ENCODE measurements at regions not wholly inside any gene's neighbourhood (a gene's known extent, or its start where the extent isn't known, plus 50 kb on each side); places are given as distances from the start of the nearest gene placed in this dataset.
A peak's percentile ranks its signal among the peaks of the same experiment; 100 is the strongest.

DNA sequence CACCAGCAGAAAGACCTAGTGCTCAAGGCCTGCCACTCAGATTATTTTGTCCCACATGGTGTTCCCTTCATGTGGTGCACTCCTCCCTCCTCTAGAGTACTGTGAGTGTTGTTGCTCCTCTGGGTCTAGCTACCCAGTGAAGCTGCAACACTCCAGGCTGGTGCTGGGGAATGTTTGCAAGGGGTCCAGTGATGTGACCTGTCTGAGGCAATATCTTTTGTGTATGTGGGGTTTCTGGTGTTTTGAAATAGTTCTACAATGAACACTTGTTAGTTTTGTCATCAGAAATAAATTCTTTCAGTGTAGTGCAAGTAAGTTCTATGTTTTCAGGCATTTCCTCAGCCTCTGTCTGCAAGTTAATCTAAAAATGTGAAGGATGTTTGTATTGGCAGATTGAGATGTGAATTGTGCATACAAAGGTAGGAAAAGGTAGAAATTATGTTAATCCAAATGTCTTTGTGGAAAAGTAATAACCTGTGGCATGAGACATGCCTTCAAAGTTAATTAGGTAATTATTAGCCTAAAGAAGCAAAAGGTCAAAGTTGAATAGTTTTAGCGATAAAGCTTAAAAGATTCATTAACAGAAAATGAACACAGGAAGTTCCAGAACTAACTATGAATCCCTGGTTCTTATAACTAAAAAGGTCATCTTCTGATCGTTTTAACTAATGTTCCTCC is 616.8 kb downstream of the LTN1 start:
- peak; percentile 90 for DNase-seq
- Histone ChIP-seq H3K36me3 (replicated peaks) (no peaks in the 10 kb centered on the region), H3K27ac (peak overlapping the region; percentile 68), H3K27me3 (replicated peaks) (no peaks in the 10 kb centered on the region), H3K4me3 (ENCODE audit: low read depth, low read length) (no peak overlapping the region)
- TF ChIP-seq, protein P1, sequence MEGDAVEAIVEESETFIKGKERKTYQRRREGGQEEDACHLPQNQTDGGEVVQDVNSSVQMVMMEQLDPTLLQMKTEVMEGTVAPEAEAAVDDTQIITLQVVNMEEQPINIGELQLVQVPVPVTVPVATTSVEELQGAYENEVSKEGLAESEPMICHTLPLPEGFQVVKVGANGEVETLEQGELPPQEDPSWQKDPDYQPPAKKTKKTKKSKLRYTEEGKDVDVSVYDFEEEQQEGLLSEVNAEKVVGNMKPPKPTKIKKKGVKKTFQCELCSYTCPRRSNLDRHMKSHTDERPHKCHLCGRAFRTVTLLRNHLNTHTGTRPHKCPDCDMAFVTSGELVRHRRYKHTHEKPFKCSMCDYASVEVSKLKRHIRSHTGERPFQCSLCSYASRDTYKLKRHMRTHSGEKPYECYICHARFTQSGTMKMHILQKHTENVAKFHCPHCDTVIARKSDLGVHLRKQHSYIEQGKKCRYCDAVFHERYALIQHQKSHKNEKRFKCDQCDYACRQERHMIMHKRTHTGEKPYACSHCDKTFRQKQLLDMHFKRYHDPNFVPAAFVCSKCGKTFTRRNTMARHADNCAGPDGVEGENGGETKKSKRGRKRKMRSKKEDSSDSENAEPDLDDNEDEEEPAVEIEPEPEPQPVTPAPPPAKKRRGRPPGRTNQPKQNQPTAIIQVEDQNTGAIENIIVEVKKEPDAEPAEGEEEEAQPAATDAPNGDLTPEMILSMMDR (IDR thresholded peaks at IDR 0.05; ENCODE audit: low read depth, low read length, missing control alignments): no peak
- in situ Hi-C loops (cut with HindIII; ENCODE audit: low pct_ligation_motif_present, low sequenced_read_pairs): no loop called here

DNA sequence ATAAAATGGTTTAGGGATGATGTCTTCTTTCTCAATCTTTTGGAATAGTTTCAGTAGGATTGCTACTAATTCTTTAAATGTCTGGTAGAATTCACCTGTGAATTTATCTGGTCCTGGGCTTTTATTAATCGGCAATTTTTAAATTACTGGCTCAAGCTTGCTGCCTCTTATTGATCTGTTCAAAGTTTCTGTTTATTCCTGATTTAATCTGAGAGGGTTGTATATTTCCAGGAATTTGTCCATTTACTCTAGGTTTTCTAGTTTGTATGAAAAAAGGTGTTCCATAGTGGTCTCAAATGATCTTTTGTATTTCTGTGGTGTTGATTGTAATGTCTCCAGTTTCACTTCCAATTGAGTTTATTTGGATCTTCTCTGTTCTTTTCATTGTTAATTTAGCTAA is 617.8 kb downstream of the LTN1 start:
- no peaks in the 10 kb centered on the region for H3K27me3 ChIP-seq (replicated peaks)
- TF ChIP-seq, protein P1 (IDR thresholded peaks at IDR 0.05; ENCODE audit: low read depth, low read length, missing control alignments): no peak
- DNase-seq: no peak
- in situ Hi-C loops (cut with HindIII; ENCODE audit: low pct_ligation_motif_present, low sequenced_read_pairs): no loop called here
- H3K36me3 ChIP-seq (replicated peaks): no peaks in the 10 kb centered on the region
- no peak overlapping the region for H3K27ac ChIP-seq
- no peak overlapping the region for H3K4me3 ChIP-seq (ENCODE audit: low read depth, low read length)

DNA sequence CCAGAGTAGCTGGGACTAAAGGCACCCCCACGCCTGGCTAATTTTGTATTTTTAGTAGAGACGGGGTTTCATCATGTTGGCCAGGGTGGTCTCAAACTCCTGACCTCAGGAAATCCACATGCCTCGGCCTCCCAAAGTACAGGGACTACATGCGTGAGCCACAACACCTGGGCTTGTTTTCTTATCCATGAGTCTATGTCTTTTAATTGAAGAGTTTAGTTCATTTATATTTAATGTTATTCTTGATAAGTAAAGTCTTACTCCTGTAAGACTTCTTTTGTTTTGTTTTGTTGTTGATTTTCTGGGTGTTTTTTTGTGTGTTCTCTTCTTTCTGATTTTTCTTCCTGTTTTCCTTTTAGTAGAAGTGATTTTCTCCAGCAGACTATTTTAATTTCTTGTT is 621.0 kb downstream of the LTN1 start:
- Histone ChIP-seq H3K27me3 (replicated peaks) (no peaks in the 10 kb centered on the region), H3K4me3 (ENCODE audit: low read depth, low read length) (no peak overlapping the region), H3K36me3 (replicated peaks) (no peaks in the 10 kb centered on the region), H3K27ac (no peak overlapping the region)
- TF ChIP-seq, protein P1 (IDR thresholded peaks at IDR 0.05; ENCODE audit: low read depth, low read length, missing control alignments): no peak
- DNase-seq: no peak
- in situ Hi-C loops (cut with HindIII; ENCODE audit: low pct_ligation_motif_present, low sequenced_read_pairs): no loop called here

DNA sequence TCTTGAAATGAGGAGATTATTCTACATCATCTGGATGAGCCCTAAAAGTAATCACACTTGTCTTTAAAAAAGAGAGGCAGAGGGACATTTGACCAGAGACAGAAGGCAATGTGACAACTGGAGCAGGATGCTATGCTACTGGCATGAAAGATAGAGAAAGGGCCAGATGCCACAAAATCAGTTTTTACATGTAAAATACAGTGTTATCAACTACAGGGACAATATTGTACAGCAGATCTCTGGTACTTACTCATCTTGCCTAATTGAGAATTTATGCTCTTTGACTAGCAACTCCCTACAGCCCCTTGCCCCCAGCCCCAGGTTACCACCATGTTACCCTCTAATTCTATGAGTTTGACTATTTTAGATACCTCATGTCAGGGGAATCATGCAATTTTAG is 633.4 kb downstream of the LTN1 start:
- Histone ChIP-seq H3K27me3 (replicated peaks) (no peaks in the 10 kb centered on the region), H3K27ac (no peak overlapping the region), H3K36me3 (replicated peaks) (no peaks in the 10 kb centered on the region), H3K4me3 (ENCODE audit: low read depth, low read length) (no peak overlapping the region)
- DNase-seq: no peak
- TF ChIP-seq, protein P1 (IDR thresholded peaks at IDR 0.05; ENCODE audit: low read depth, low read length, missing control alignments): no peak
- in situ Hi-C loops (cut with HindIII; ENCODE audit: low pct_ligation_motif_present, low sequenced_read_pairs): no loop called here

DNA sequence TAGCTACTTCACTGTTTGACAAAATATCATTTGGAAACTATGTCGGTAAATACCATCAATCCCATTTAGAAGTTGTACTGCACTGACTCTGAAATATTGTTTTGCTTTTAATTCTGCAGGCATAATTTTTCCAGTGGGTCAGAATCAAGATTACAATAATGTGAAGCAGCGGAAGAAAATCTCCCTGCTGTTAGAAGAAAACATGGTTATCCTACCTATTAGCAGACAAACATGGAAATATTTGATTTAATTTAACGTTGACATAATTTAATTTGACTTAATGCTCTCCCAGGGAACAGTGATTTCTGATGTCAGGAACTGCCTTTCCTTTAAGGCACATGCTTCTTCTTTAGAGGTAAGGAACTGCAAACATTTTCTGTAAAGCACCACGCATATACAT is 634.0 kb downstream of the LTN1 start:
- DNase-seq: no peak
- in situ Hi-C loops (cut with HindIII; ENCODE audit: low pct_ligation_motif_present, low sequenced_read_pairs): no loop called here
- no peaks in the 10 kb centered on the region for H3K27me3 ChIP-seq (replicated peaks)
- TF ChIP-seq, protein P1 (IDR thresholded peaks at IDR 0.05; ENCODE audit: low read depth, low read length, missing control alignments): no peak
- H3K4me3 ChIP-seq (ENCODE audit: low read depth, low read length): no peak overlapping the region
- no peaks in the 10 kb centered on the region for H3K36me3 ChIP-seq (replicated peaks)
- H3K27ac ChIP-seq: no peak overlapping the region

DNA sequence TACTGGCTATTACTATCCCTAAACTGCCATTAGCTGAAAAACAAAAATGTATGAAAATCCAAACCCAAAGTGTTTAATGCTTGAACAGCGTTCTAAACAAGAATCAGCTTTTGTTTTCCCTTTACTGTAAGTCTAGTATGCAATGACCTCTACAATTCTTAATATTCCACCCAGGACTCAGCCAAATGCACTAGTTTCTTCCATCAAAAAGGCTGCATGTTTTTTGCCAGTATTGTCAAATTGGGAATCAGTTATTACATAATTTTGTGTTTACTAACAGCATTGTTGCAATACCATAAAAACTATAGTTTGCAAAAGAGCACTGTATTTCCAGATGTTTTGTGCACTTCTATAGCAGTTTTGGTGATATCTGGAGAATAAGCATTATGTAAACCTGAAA is 634.5 kb downstream of the LTN1 start:
- Histone ChIP-seq H3K36me3 (replicated peaks) (no peaks in the 10 kb centered on the region), H3K27ac (no peak overlapping the region), H3K4me3 (ENCODE audit: low read depth, low read length) (no peak overlapping the region), H3K27me3 (replicated peaks) (no peaks in the 10 kb centered on the region)
- no peak for DNase-seq
- in situ Hi-C loops (cut with HindIII; ENCODE audit: low pct_ligation_motif_present, low sequenced_read_pairs): no loop called here
- TF ChIP-seq, protein P1 (IDR thresholded peaks at IDR 0.05; ENCODE audit: low read depth, low read length, missing control alignments): no peak

Measured in brain microvascular endothelial cell (primary cell).